ENCODE measurements at regions not wholly inside any gene's neighbourhood (a gene's known extent, or its start where the extent isn't known, plus 50 kb on each side); places are given as distances from the start of the nearest gene placed in this dataset.

DNA sequence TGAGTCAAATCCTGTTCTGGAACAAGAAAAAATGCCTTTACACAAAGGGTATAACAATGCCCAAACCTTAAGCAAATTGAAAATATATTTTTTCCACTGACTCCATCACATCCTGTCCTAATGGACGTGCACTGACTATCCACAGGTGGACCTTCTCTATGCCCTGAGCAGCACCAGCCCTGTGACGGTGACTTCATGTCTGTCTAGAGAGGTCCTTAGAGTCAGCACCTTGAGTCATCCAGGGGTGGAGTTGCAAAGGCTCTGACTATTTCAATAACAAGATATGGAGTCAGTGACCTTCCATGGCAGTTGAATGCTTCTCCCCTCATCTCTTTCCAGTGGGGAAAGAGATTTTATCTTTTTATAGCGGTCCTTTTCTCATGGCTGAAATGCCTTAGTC lies 78.0 kb downstream of the YIPF5 start:
- Histone ChIP-seq H3K4me3 (ENCODE audit: low read depth in 2 of 2, low read length in 1 of 2) (no peak overlapping the region), H2AFZ (ENCODE audit: low read depth) (no peak overlapping the region), H3K9me3 (no peaks in the 10 kb centered on the region), H3F3A (replicated peaks; ENCODE audit: insufficient read depth) (no peaks in the 10 kb centered on the region), H3K4me2 (no peak overlapping the region), H3K27me3 (ENCODE audit: insufficient read depth) (no peaks in the 10 kb centered on the region), H3K4me1 (ENCODE audit: control insufficient read depth in 1 of 2, insufficient read depth in 2 of 2, low read depth in 1 of 2, low read length in 1 of 2) (no peaks in the 10 kb centered on the region), H3K36me3 (replicated peaks in 1 of 2; ENCODE audit: control insufficient read depth in 1 of 2, insufficient read depth in 2 of 2, low read length in 1 of 2) (no peaks in the 10 kb centered on the region), H4K20me1 (ENCODE audit: insufficient read depth) (no peaks in the 10 kb centered on the region), H3K79me2 (ENCODE audit: insufficient read depth) (no peaks in the 10 kb centered on the region), H3K9me2 (no peaks in the 10 kb centered on the region), H3K27ac (ENCODE audit: low read depth in 2 of 2, low read length in 1 of 2) (no peak overlapping the region), H3K9ac (no peak overlapping the region)
- TF ChIP-seq YY1 (IDR thresholded peaks at IDR 0.05; ENCODE audit: low read depth) = no peak
- no peak for TF ChIP-seq NRF1 (IDR thresholded peaks at IDR 0.05; ENCODE audit: low read depth, low read length)
- ChIA-PET CTCF (no interaction called here), POLR2A (no interaction called here)
- DNase-seq = no peak
- 93% methylated on average over 3 of the region's 3 CpGs for WGBS (ENCODE audit: low lambda C conversion rate)

DNA sequence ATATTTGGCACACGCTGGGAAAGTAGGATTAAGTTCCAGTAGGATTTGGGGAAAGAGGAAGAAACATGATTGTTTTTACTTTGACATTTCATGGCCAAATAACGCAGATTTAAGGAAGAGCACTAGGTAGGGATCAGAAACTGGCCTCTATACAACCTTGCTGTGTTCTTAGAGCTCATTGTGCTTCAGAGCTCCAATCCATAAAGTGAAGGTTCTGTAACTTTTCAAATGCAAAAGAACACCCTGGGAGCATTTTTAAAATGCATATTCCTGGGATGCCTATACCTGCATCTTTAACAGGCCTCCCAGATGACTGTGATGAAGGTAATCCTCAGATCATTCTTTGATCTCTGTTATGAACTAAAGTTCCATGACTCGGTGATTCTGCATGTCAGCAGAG lies 77.1 kb downstream of the YIPF5 start:
- Histone ChIP-seq H3K36me3 (replicated peaks in 1 of 2; ENCODE audit: control insufficient read depth in 1 of 2, insufficient read depth in 2 of 2, low read length in 1 of 2) (no peaks in the 10 kb centered on the region), H3K9me3 (no peaks in the 10 kb centered on the region), H4K20me1 (ENCODE audit: insufficient read depth) (no peaks in the 10 kb centered on the region), H2AFZ (ENCODE audit: low read depth) (no peak overlapping the region), H3K27me3 (ENCODE audit: insufficient read depth) (no peaks in the 10 kb centered on the region), H3K79me2 (ENCODE audit: insufficient read depth) (no peaks in the 10 kb centered on the region), H3K27ac (ENCODE audit: low read depth in 2 of 2, low read length in 1 of 2) (no peak overlapping the region), H3F3A (replicated peaks; ENCODE audit: insufficient read depth) (no peaks in the 10 kb centered on the region), H3K9me2 (no peaks in the 10 kb centered on the region), H3K4me1 (ENCODE audit: control insufficient read depth in 1 of 2, insufficient read depth in 2 of 2, low read depth in 1 of 2, low read length in 1 of 2) (no peaks in the 10 kb centered on the region), H3K9ac (no peak overlapping the region), H3K4me2 (no peak overlapping the region), H3K4me3 (ENCODE audit: low read depth in 2 of 2, low read length in 1 of 2) (no peak overlapping the region)
- 72% methylated on average over 3 of the region's 3 CpGs for WGBS (ENCODE audit: low lambda C conversion rate)
- TF ChIP-seq EZH2phosphoT487 (IDR thresholded peaks at IDR 0.05; ENCODE audit: borderline replicate concordance, low read depth) (no peak), NFIC (IDR thresholded peaks at IDR 0.05; ENCODE audit: borderline replicate concordance) (no peak), NRF1 (IDR thresholded peaks at IDR 0.05; ENCODE audit: low read depth, low read length) (no peak), GATA2 (CRISPR knock-in tag; IDR thresholded peaks at IDR 0.05) (no peak), TCF12 (IDR thresholded peaks at IDR 0.05) (no peak), GABPA (IDR thresholded peaks at IDR 0.05; ENCODE audit: low read depth) (no peak), RAD21 (IDR thresholded peaks at IDR 0.05; ENCODE audit: low read length) (no peak), CTCF (IDR thresholded peaks at IDR 0.05) (no peak), YY1 (IDR thresholded peaks at IDR 0.05; ENCODE audit: low read depth) (no peak), JUND (IDR thresholded peaks at IDR 0.05) (no peak), RCOR1 (IDR thresholded peaks at IDR 0.05; ENCODE audit: low read length) (no peak), MAX (IDR thresholded peaks at IDR 0.05; ENCODE audit: low read depth) (no peak), CHD2 (IDR thresholded peaks at IDR 0.05; ENCODE audit: low read length, partially characterized antibody) (no peak), FOXM1 (IDR thresholded peaks at IDR 0.05; ENCODE audit: low read depth) (no peak), ELF1 (IDR thresholded peaks at IDR 0.05) (no peak), MXI1 (IDR thresholded peaks at IDR 0.05; ENCODE audit: low read depth, low read length) (no peak)
- TF ChIP-seq, protein P1, sequence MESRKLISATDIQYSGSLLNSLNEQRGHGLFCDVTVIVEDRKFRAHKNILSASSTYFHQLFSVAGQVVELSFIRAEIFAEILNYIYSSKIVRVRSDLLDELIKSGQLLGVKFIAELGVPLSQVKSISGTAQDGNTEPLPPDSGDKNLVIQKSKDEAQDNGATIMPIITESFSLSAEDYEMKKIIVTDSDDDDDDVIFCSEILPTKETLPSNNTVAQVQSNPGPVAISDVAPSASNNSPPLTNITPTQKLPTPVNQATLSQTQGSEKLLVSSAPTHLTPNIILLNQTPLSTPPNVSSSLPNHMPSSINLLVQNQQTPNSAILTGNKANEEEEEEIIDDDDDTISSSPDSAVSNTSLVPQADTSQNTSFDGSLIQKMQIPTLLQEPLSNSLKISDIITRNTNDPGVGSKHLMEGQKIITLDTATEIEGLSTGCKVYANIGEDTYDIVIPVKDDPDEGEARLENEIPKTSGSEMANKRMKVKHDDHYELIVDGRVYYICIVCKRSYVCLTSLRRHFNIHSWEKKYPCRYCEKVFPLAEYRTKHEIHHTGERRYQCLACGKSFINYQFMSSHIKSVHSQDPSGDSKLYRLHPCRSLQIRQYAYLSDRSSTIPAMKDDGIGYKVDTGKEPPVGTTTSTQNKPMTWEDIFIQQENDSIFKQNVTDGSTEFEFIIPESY (IDR thresholded peaks at IDR 0.05; ENCODE audit: borderline replicate concordance, low read depth) = no peak
- ChIA-PET CTCF (interaction anchor here (0.6 kb wide), 1 partner anchor 53 kb away, joined by 3 read pairs; no protein-coding TSS in a partner anchor), POLR2A (no interaction called here)
- no peak for DNase-seq
